ENCODE measurements at regions not wholly inside any gene's neighbourhood (a gene's known extent, or its start where the extent isn't known, plus 50 kb on each side); places are given as distances from the start of the nearest gene placed in this dataset.
A peak's percentile ranks its signal among the peaks of the same experiment; 100 is the strongest.

DNA sequence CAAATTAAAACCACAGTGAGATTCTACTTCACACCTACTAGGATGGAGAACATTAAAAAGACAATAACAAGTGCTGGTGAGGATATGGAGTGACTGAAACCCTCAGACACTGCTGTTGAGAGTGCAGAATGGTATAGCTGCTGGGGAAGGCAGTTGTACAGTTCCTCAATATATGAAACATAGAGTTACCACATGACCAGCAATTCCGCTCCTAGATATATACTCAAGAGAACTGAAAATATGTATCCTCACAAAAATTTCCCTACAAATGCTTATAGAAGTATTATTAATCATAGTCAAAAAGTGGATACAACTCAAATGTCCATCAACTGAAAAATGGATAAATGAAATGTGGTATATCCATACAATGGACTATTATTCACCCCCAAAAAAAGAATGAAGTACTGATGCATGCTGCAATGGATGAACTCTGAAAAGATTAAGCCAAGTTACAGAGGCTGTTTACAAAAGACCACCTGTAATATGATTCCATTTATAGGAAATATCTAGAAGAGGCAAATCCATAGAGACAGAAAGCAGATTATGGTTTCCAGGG is 164.7 kb upstream of the IGF1R start:
- DNase-seq: no peak

DNA sequence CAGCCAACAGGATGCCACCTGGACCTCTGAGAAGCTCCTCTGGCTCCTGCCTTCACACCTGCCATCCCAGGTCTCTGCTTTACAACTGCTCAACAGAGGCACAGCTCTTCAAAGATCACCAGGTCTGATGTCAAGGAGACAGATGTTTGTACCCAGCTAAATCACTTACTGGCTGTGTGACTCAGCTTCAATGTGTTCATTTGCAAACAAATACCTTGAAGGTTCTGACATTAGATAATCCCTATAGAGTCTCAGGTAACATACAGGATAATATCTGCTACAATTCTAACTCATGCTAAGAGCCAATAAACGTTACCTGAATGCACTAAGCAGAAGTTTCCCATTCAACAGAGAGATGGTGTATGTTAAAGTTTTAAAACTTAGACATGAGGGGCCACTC is 163.4 kb upstream of the IGF1R start:
- DNase-seq: no peak

DNA sequence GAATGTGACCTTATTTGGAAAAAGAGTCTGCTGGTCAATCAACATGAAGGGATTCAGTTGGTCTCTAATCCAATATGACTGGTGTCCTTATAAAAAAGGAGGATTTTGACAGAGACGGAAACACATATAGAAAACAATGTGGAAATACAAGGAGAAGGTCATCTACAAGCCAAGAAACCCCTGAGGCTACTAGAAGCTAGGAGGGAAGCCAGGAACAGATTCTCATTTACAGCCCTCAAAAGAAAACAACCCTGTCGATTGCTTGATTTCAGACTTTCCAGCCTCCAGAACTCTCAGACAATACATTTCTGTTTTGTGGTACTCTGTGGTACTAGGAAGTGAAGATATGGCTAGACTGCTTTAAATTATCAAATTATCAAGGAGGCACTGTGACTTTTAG is 162.9 kb upstream of the IGF1R start:
- DNase-seq: no peak

DNA sequence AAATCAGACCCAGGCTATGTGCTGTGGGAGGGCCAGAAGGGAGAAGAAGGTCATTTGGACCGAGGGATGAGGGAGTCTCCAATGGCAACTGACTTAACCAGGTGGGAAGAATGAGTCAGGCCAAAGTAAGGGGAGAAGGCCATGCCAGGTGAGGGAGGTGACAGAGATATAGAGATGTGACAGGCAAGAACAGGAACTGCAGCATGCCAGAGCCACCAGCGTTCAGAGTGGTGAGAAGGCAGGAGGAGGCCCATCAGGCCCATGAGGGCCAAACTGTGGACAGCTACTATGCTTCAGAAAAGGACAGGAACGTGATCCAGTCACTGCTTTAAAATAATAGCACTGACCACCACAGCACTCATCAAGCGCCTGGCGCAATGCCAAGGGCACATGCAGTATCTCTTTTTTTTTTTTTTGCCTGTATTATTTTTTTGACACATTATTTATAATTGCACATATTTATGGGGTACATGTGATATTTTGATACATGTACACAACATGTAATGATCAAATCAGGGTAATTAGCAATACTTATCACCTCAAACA is 154.3 kb upstream of the IGF1R start:
- no peak for DNase-seq

GRCh38 chr15:98501192-98501591 is 147.1 kb upstream of the IGF1R start:
- DNase-seq: no peak

DNA sequence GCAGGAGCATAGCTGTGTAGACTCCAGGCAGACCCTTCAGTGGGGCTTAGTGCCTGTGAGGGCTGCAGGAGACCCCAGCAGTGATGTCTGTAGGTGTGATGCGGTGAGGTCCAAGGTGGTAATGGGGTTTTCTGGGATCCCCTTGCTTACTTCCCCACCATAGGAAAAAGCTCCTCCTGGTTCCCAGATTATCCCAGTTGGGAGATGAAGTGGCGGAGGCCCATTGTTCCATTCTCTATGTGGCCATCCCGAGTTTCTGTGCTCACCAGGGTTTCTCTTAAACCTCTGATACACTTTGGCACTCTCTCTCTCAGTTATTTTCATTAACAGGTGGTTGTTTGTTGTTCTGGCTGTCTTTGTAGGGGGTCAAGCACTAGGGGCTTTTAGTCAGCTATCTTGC is 146.7 kb upstream of the IGF1R start:
- no peak for DNase-seq

- no peak for DNase-seq
These were observed 144.4 kb upstream of the IGF1R start for GRCh38 chr15:98503970-98504369.

DNA sequence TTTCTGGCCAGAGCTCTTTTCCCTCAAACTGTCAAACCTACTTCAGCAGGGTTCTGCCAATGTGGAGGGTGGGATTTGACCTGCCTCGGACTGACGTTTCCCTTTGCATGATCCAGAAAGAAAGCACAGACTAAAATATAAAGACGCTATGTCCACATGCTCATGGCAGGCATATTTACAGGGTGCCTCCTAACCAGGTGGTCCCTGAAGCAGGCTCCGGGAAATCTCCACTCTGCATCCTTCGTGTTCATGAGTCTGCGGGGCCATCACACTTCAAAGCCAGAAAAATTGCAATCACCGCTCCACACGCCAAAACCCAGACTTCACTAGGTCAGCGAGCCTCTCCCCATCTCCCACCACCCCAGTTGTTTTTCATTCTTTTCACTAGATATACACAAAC is 143.3 kb upstream of the IGF1R start:
- no peak for DNase-seq

- DNase-seq: no peak
These were observed 142.7 kb upstream of the IGF1R start for GRCh38 chr15:98505611-98506031.

GRCh38 chr15:98506172-98506571 is 142.2 kb upstream of the IGF1R start:
- DNase-seq: no peak

GRCh38 chr15:98506711-98507110 is 141.6 kb upstream of the IGF1R start:
- no peak for DNase-seq

DNA sequence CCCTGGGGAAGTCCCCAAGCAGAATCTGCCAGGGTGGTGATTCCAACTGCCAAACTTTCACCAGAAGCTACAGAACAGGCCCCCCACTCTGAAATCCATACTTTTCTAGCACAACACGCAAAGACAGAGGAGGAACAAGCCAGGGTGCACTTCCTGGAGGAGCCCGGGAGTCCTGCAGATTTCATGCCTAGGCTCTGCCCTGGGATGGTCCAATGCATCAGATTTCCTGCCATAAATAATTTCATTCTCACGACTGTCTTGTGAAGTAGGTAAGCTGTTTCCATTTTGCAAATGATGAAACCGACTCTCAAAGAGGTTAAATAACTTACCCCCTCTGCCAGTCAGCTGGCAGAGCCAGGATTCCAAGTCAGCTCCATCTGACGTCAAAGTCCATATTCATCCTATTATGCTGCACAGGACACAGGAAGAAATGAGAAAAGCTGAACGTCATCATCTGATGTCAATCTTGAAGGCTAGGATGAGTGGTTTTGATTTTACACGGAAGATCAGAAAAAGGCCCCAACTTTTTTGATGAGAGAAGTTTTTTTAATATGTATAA is 134.8 kb upstream of the IGF1R start:
- no peak for DNase-seq

- DNase-seq: no peak
These were observed 134.2 kb upstream of the IGF1R start for GRCh38 chr15:98514034-98514622.

- peak in 3 of 5 experiments; percentile 11 to 61 (median 14) for DNase-seq
These were observed 129.3 kb upstream of the IGF1R start for GRCh38 chr15:98518823-98519561.

- no peak for DNase-seq
These were observed 128.4 kb upstream of the IGF1R start for GRCh38 chr15:98519767-98520550.

DNA sequence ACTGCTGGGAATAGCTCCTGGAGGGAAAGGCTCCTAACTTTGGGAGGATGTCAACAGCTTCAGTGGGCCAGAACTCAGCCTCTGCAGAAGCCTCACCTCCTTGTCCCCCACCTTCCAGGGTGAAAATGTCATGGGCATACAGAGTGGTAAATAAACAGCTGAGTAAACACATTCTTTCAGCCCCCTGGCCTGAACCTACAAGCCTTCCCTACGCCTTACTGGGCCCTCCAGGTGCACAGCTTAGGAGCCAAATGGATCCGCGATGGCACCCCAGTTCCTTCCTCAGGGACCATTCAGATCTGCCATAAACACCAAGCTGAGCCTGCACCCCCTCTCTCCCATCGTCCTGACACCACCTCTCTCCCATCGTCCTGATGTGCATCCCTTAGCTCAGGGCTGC is 126.2 kb upstream of the IGF1R start:
- DNase-seq: no peak

DNA sequence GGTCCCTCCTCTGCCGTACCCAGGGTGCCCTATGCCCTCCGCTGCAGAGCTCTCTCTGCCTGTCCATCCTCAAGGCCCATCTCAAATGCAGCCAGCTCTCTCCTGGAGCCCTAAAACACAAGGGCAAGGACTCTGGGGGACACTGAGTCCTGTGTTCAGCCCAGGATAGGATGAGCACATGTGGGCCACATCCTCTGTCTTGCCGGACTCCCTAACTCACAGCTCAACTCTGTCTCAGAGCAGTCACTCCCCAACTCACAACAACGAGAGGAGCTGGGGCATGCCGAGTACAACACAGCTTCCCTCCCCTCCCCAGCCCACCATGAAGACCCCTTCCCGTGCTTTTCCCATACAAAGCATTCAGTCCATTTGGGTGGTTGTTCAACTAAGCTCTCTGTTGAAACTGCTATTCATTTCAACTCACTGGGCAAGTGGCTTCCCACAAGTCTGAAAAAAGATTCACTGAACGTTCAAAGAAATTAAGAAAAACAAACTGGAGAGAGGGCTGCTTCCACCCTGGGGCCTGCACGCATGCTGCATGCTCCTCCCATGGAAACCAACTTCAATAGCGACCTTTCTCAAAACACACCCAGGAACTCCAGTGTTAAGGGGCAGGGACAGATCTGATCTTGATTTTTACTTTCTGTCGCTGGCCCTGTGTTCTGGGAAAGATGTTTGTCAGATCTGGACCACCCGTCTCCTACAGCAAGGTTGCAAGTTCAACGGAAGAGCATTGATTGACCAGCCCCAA is 124.3 kb upstream of the IGF1R start:
- DNase-seq: no peak

- no peak for DNase-seq
These were observed 123.3 kb upstream of the IGF1R start for GRCh38 chr15:98524838-98525660.

DNA sequence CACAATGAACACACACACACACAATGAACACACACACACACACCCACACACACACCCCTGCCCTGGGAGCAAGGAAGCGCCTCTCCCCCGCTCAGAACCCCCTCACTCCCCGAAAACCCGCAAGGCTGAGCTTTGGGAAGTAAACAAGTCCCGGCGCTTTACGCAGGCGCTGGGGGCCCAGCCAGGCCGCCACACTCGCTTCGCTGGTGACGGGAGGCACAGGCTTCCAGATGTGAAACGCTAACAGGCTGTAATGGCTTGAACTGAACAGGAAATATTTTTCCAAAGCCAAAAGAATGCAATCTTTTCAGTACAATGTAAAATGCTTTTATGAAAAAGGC is 122.7 kb upstream of the IGF1R start:
- no peak for DNase-seq

DNA sequence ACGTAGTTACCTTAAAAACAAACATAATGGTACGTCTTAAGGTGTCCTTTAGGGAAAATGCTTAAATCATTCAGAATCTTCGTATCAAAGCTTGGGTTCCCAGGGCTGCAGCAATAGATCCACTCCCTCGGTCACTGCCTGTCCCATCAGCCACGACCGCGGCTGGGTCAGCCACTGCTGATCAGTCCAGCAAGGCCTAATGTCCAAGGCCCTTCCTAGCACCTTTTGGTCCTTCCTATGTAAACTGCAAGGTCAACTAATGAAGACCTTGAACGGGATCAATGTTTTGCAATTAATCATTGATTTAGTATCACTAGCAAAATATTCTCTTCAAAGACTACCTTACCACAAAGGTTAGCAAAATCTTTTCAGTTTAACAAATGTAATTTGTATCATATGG is 122.2 kb upstream of the IGF1R start:
- no peak for DNase-seq

- DNase-seq: no peak
These were observed 120.2 kb upstream of the IGF1R start for GRCh38 chr15:98528046-98528725.

All from T-helper 2 cell (primary cell).